ENCODE measurements at regions not wholly inside any gene's neighbourhood (a gene's known extent, or its start where the extent isn't known, plus 50 kb on each side); places are given as distances from the start of the nearest gene placed in this dataset.

DNA sequence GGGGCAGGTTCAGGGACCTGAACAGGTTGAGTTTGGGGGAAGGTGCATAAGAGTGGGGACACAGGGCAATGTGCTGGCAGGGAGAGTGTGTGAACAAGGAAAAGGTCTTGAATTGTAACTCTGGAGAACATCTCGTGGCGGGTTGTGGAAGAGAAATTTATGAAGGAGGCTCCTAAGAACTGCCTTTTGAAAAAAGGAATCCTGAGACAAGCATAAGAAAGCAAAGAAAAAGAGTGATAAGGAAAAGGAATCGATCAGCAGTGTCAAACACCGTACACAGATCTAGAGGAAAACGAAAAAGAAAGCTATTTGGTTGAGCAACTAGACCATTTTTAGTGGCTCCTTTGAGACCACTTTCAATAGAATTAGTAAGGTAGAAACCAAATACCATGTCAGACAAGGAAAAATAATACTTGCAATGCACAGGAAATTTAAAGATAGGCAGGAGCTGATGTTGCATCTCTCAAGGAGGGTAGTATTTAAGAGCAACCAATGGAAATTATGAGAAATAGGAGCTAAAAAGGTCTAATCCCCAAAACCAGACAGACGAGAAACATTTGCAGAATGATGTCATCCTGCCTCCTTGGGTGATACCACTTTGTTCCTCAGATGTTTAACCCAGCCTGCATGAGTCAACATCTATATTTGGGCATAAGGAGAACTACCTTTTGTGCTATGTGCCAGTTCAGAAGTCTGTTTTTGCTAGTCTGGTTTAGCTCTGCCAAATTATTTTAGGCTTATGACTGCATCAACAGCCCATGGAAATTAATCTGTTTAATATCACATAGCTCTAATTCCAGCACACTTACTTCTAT, 64.5 kb upstream of the STK38L start:
- DNase-seq (ENCODE audit: low read depth): no peak

DNA sequence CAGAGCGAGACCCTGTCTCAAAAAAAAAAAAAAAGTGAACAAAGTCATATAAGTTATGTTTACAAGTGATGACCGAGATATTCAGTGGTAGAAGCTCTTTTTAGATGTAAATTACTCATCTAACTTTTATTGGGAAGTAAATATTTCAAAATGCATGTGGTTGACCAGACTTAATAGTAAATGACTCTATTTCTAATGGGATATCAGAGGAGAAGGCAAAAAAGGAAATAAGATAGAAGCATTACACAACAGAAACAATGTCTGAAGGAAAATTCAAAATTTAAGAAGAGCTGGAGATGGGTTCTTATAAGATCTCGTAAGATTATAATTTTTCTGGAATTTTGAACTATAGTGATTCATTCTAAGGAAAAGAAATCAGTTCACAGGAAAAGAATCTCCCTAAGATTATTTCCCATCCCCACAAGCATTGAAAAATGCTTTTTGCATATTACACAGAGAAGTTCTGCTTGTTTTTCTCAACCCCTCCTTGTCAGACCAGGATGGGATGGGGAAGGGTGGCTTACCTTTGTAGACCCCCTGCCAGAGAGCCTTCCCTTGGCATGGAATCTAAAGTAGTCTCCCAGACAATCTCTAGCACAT, 63.1 kb upstream of the STK38L start:
- no peak for DNase-seq (ENCODE audit: low read depth)

DNA sequence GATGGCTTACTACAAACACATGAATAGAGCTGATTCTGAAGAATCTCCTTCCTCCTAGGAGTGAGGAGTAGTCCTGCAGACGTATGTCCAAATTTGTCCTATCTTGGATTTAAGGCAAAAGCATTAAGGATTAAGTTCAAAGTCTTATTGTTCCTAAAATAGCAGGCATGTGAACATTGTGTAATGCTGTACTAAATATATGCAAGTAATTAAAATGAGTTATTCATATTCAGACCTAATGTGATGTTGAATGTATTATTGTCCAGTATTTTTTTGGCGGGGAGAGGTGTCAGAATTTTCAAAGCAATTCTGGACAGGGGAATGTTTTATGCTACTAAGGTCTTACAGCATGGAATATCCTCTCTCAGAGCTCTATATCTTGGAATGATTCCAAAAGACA, 60.7 kb upstream of the STK38L start:
- DNase-seq (ENCODE audit: low read depth): no peak

DNA sequence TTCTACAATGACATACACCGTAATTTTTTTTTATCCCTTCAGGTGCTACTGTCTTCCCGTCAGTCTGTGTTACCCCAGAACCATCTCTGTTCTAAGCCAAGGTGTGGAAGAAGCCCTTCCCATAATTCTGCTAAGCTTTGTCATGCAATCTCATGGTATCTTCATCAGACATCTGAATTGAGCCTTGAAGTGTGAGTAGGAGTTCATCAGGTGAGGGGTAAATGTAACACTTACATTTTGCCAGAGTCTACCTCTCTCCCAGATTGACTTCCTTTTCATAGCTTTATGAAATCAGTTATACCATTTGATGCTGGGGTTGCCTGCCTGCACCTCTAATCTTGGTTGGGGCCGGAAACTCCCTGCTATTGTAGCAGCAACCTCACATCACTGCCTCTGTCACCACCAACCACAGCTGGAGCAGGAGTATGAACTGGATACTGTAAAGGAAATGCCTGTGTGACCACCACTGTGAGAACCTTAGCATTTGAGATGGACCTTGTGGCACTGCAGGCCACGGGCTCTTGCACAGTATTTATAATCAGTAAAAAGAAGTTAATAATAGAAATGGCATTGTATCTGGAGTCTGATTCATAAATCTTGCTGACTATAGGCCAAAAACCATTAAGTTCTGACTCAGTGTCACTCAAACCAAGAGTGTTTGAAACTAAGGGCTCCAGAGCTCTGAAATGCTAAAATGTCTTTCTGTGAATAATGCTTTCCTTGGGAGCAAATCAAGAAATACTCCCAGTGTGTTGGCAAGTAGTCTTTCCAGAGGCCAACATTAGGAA, 58.7 kb upstream of the STK38L start:
- no peak for DNase-seq (ENCODE audit: low read depth)

DNA sequence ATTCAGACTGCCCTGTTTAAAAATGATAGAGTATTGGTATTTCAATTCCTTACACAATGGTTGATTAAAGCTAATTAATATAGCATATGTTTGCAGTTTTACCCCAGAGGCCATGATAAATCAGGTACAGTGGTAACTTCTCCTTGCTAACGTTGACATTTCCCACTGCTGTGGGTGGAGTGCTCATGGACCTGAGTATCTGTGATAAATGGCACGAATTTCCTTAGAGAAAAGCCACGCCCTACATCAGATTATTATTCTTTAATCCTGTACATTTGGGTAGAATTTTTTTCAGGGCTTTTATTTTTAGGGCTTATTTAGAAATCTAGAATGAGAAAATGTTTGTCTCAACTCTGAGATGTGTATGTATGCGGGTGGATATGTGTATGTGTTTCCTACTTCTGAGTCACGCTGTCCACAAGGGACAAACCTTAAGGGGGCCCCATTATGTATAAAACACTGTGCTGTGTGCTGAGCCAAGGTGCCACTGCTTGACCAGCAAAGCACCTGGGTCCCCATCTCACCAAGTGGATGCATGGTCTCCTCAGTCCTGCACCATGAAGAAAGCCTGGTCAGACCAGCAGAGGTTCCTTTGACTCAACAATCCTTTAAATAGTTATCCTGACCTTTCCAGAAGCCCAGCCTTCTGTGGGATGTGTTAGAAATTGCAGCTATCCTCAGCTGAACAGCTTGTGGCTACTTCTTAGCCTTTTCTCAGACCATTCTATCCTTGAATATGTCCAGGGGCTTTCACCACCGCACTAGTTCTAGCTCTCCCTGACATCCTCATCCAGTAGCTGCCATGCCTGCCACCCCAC, 57.9 kb upstream of the STK38L start:
- DNase-seq (ENCODE audit: low read depth): no peak

DNA sequence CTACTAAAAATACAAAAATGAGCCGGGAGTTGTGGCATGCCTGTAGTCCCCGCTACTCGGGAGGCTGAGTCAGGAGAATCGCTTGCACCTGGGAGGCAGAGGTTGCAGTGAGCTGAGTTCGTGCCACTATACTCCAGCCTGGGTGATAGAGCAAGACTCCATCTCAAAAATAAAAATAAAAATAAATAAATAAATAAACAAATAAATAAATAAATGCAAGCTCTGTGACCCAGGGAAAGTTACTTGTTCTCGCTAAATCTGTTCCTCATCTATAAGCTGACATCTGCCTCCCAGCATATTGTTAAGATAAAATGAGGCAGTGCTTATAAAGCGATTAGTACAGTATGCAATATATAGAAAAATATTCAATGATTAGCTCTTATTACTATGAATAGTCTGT, 56.4 kb upstream of the STK38L start:
- no peak for DNase-seq (ENCODE audit: low read depth)

DNA sequence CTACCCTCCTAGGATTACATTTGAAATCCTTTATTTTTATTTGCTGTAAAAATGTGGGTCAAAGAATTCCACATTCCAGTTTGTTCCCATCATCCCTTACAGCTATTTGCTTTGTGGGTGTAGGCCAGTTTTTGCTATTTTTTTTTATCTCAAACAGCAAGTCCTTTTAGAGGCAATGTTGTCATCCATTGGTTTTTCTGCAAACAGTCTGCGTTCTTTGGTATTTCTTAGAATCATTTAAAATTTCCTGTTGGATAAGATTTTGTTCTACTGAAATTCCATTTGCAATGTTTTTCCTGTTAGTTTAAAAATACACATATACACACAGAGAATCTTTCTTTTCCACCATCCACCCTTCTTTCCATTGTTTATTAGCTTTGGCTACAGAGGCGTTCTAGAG, 53.3 kb upstream of the STK38L start:
- DNase-seq (ENCODE audit: low read depth): no peak

DNA sequence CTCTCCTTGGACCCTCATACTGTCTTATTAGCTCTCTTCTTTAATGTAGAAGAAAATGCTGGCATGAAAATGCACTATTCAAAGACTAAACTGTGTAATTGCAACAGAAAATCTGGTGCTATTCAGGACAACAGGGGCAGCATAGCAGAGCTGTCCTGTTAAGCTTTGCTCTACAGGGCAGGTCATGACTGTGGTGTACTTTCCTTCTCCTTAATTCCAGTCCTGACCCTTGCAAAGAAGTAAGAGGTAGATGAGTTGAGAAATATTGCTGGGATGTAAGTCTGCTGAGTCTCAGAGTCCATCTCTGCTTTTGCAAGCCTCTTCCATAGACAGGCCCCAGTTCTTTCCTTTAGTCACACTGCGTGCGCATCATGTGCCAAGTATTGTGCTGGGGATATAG, 52.6 kb upstream of the STK38L start:
- no peak for DNase-seq (ENCODE audit: low read depth)

DNA sequence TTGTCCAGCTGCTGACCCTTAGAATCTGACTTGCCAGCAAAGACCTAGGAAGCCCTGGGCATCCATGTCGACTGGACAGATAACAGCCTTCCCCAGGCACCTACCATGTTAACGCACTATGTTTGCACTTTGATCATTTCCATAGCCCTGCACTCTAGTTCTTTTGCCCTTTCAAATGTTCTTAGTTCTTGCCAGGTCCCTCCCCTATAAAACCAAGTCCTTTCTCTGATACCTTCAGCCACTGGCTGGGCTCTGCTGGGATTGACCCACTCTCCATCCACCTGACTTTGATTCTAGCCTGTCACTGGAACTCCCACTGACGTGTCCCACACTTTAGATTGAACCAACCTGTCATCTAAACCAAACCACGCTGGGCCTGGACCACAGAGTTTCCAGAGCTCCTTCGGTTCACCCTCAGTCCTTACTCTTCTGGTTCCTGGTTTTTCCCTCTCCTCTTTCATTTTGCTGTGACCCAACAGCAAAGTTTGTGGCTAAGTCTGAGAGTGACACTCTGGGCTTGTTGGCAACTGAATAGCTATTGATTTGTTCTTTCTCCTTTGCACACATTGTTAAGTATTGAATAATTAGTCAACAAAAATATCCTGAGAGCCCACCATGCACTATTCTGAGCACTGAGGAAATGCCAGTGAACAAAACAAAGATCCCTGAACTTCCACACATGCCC, 51.8 kb upstream of the STK38L start:
- no peak for DNase-seq (ENCODE audit: low read depth)

DNA sequence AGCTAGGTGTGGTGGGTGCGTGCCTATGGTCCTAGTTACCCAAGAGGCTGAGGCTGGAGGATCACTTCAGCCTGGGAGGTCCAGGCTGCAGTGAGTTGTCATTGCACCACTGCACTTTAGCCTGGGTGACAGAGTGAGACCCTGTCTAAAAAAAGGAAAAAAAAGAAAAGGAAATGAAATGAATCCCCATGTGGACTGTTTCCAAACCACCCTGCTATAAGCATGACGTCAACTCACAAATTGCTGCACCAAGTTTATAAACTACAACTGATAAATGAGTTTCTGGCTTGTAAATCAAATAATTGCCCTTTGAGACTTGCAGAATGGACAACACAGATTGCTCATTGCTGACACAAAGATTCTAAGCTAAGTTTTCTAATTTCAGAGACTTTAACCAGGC, 51.0 kb upstream of the STK38L start:
- DNase-seq (ENCODE audit: low read depth): no peak

DNA sequence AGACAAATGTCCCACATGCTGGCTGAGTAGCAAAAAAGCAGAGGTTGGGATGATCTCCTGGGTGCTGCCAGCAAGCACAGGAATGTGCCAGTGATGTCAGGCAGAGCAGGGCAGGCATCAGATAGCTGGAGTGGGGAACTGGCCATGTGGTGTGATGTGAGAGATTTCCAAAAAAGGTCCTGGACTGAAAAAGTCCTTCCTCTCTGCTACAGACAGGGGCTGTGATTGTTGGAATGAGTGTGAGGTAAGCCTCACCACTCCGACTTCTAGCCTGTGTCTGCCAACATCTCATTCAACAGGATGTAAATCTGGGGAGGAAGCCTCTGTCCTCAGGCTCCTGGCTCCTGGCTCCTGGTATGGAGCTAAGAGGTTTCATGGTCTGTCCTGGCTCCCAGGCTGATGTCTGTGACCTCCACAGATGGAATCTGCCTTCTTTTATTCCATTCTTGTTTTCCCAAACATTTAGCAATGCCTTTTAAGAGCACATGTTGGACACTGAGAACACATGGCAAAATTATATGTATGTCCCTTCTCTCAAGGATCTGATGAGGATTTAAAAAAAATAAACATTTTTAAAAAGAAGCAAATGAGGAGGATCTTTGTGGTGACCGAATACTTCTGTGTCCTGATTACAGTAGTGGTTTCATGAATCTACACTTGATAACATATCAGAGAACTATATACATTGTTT, 50.1 kb upstream of the STK38L start:
- no peak for DNase-seq (ENCODE audit: low read depth)
